Islet of Langerhans (tissue), 1 donor: ENCODE measurements at regions not wholly inside any gene's neighbourhood (a gene's known extent, or its start where the extent isn't known, plus 50 kb on each side); places are given as distances from the start of the nearest gene placed in this dataset.
"Not testable (repeated sequence)": the region's sequence is repeated elsewhere in the genome, so short reads cannot be mapped to it uniquely, and the experiment has no call there.

Experiments
- FAIRE-seq: peaks from one replicate; lab custom pipeline; 2011; peaks lifted over from hg19 to GRCh38; lab: Jason Lieb, UNC

GRCh38 chr14:98897605-98898309, 374.2 kb downstream of the BCL11B start:
- FAIRE-seq: no peak

- FAIRE-seq: no peak
Observed at GRCh38 chr14:98899441-98899840, 372.6 kb downstream of the BCL11B start.

GRCh38 chr14:98900236-98900635, 371.8 kb downstream of the BCL11B start:
- FAIRE-seq: no peak

- FAIRE-seq: no peak
Observed at GRCh38 chr14:98900798-98901197, 371.2 kb downstream of the BCL11B start.

- no peak for FAIRE-seq
Observed at GRCh38 chr14:98901511-98902205, 370.3 kb downstream of the BCL11B start.

- no peak for FAIRE-seq
Observed at GRCh38 chr14:98903371-98903770, 368.6 kb downstream of the BCL11B start.

- FAIRE-seq: no peak
Observed at GRCh38 chr14:98904677-98905076, 367.3 kb downstream of the BCL11B start.

GRCh38 chr14:98906123-98906995, 365.6 kb downstream of the BCL11B start:
- no peak for FAIRE-seq

- FAIRE-seq: no peak
Observed at GRCh38 chr14:98907271-98907670, 364.7 kb downstream of the BCL11B start.

GRCh38 chr14:98908050-98908449, 363.9 kb downstream of the BCL11B start:
- no peak for FAIRE-seq

GRCh38 chr14:98909251-98909944, 362.6 kb downstream of the BCL11B start:
- no peak for FAIRE-seq

- FAIRE-seq: no peak
Observed at GRCh38 chr14:98910061-98910460, 361.9 kb downstream of the BCL11B start.

GRCh38 chr14:98912655-98913054, 359.3 kb downstream of the BCL11B start:
- no peak for FAIRE-seq

GRCh38 chr14:98913967-98914650, 357.9 kb downstream of the BCL11B start:
- no peak for FAIRE-seq

- no peak for FAIRE-seq
Observed at GRCh38 chr14:98914942-98915341, 357.1 kb downstream of the BCL11B start.

GRCh38 chr14:98915625-98916024, 356.4 kb downstream of the BCL11B start:
- no peak for FAIRE-seq

- no peak for FAIRE-seq
Observed at GRCh38 chr14:98916036-98916435, 356.0 kb downstream of the BCL11B start.

- FAIRE-seq: no peak
Observed at GRCh38 chr14:98916476-98916875, 355.5 kb downstream of the BCL11B start.

- FAIRE-seq: no peak
Observed at GRCh38 chr14:98919434-98919833, 352.6 kb downstream of the BCL11B start.

GRCh38 chr14:98921306-98921705, 350.7 kb downstream of the BCL11B start:
- not testable (repeated sequence) for FAIRE-seq

- no peak for FAIRE-seq
Observed at GRCh38 chr14:98923596-98923995, 348.4 kb downstream of the BCL11B start.

- FAIRE-seq: no peak
Observed at GRCh38 chr14:98924046-98924445, 348.0 kb downstream of the BCL11B start.
